H54 (cell line): ENCODE measurements at regions not wholly inside any gene's neighbourhood (a gene's known extent, or its start where the extent isn't known, plus 50 kb on each side); places are given as distances from the start of the nearest gene placed in this dataset.

Experiments
- DNase-seq: peaks from one replicate; pipeline ENCODE4 v3.0.0; 2011; ENCODE audit warnings: low spot score, mixed read lengths; ENCODE audit not compliant: insufficient read length
- FAIRE-seq: peaks from 3 replicates; lab custom pipeline; 2011; peaks lifted over from hg19 to GRCh38; lab: Jason Lieb, UNC
- POLR2A ChIP-seq: IDR thresholded peaks from 2 replicates; pipeline ENCODE4 v1.6.1; 2011; ENCODE audit warnings: low read depth, mild to moderate bottlenecking, low read length

GRCh38 chr9:96029722-96030530, 154.4 kb downstream of the ERCC6L2 start:
- DNase-seq (no peak), FAIRE-seq (no peak)
- TF ChIP-seq POLR2A = no peak

DNA sequence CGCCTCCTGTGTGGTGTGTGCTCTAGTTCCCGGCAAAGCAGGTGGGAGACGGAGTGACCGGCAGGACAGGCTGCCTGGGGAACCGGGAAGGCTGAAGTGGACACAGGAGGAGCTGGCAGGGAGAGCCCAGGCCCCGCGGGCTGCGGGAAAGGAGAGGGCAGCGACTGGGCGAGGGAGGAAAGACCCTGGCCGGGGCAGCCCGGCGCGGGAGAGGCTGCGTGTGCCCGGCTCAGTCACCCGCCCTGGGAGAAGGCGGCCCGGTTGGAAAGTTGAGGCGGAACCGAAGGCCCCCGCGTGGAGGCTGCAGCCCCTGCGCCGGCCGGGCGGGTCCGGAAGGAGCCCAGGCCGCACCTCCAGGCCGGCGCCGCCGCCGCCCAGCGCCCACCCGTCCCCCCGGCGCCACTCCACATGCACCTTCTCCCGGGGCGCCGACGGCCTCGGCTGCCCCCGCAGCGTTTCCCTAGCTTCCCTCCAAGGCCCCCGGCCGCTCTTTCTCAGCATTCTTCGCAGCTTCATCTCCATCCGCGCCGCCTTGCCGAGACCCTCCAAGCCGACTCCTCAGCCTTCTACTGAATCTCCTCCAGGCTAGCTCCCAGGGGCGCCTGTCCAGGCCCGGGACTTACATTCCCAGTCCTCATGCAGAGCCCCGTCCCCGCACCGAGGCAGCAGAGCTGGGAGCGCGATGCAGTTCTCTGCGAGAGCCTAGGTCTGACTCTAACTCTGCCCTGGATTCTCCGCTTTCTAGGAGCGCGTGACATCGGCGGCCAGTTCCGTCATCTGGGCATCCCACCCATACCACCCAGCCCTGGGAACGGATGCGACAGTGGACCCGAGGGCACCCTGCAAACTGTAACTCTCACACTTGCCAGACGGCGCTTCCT, 152.0 kb downstream of the ERCC6L2 start:
- FAIRE-seq (no peak), DNase-seq (no peak)
- no peak for TF ChIP-seq POLR2A

DNA sequence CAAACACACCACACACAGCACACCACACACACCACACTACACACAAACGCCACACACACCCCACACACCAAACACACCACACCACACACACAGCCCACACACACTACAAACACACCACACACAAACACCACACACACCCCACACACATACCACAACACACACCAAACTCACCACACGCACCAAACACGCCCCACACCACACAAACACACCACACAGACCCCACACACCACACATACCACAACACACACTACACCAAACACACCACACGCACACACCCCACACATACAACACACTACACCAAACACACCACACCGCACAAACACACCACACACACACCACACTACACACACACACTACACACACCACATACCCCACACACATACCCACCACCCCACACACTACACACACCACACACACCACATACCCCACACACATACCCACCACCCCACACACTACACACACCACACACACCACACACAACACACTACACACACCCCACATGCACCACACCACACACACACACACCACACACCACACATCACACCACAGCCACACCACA, 151.2 kb downstream of the ERCC6L2 start:
- DNase-seq = no peak
- no peak for TF ChIP-seq POLR2A
- FAIRE-seq = no peak

- TF ChIP-seq POLR2A = no peak
- no peak for DNase-seq
- no peak for FAIRE-seq
Observed at GRCh38 chr9:96025995-96026602, 150.6 kb downstream of the ERCC6L2 start.

DNA sequence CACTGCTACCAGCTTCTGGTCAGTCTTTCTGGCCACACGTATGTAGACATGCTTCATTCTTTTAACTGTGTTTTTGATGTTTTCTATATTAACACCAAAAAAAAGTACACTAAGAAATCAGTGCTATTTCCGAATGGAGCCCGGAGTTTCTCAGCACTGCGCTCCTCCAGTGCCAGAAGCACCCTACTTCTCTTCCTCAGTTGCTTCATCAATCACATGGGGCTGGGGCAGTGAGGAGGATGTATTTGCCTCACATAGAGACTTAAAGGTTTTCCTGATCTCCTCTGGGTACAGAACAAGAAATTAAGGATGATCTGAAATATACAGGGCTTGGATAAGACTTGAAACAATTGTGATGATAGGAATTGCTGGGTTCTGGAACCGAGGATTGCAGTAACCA, 148.0 kb downstream of the ERCC6L2 start:
- FAIRE-seq = no peak
- no peak for DNase-seq
- TF ChIP-seq POLR2A = no peak

GRCh38 chr9:96022445-96023051, 147.1 kb downstream of the ERCC6L2 start:
- DNase-seq (no peak), FAIRE-seq (no peak)
- no peak for TF ChIP-seq POLR2A

- FAIRE-seq (no peak), DNase-seq (no peak)
- TF ChIP-seq POLR2A = no peak
Observed at GRCh38 chr9:96021551-96022444, 146.3 kb downstream of the ERCC6L2 start.

- no peak for TF ChIP-seq POLR2A
- DNase-seq (no peak), FAIRE-seq (no peak)
Observed at GRCh38 chr9:96020792-96021550, 145.5 kb downstream of the ERCC6L2 start.

GRCh38 chr9:96020300-96020791, 144.9 kb downstream of the ERCC6L2 start:
- DNase-seq (no peak), FAIRE-seq (no peak)
- no peak for TF ChIP-seq POLR2A
